GM15510 (cell line): ENCODE measurements at regions not wholly inside any gene's neighbourhood (a gene's known extent, or its start where the extent isn't known, plus 50 kb on each side); places are given as distances from the start of the nearest gene placed in this dataset.

ENCODE experiments used
- POLR2A ChIP-seq: IDR thresholded peaks from 3 replicates; pipeline ENCODE4 v1.6.1; 2011; ENCODE audit warnings: borderline replicate concordance; ENCODE audit not compliant: insufficient read length; ENCODE audit errors: extremely low read depth

DNA sequence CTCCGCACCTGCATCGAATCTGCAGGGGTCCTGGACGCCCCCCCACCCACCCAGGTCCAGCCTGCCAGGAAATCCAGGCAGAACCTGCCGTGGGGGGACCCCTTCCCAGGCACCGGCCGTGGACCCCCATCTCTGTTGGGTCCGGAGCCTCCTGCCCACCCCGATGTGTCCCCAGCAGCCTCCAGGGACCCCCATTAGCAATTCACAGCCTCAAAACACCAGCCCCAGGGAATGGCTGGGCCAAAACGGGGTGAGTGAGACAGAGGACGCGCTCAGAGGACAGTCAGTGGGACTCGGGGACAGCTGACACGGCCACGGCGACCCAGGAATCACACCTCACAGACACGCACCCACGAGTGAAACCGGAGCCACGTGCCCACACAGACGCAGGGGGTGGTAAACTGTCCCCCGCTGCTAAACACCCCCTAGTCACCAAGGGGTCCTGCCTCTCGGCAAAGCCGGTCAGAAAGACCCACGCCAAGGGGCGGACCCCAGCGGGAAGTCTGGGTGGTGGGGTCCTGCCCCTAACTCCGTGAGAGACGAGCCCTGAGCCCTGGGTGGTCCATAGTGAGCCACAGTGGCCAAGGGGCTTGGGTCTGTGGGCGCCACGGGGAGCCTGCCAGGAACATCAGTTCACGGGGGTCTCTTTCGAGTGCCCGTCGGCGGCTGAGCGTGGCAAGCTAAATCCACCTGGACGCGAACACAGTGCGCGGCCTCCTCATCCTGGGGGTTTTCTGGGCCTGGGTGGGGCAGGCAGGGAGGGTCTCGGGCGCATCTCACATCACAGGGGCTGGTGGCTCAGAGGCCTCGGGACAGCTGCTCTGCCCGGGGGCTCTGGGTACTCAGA, 126.5 kb upstream of the NKX1-1 start:
- TF ChIP-seq POLR2A: no peak

DNA sequence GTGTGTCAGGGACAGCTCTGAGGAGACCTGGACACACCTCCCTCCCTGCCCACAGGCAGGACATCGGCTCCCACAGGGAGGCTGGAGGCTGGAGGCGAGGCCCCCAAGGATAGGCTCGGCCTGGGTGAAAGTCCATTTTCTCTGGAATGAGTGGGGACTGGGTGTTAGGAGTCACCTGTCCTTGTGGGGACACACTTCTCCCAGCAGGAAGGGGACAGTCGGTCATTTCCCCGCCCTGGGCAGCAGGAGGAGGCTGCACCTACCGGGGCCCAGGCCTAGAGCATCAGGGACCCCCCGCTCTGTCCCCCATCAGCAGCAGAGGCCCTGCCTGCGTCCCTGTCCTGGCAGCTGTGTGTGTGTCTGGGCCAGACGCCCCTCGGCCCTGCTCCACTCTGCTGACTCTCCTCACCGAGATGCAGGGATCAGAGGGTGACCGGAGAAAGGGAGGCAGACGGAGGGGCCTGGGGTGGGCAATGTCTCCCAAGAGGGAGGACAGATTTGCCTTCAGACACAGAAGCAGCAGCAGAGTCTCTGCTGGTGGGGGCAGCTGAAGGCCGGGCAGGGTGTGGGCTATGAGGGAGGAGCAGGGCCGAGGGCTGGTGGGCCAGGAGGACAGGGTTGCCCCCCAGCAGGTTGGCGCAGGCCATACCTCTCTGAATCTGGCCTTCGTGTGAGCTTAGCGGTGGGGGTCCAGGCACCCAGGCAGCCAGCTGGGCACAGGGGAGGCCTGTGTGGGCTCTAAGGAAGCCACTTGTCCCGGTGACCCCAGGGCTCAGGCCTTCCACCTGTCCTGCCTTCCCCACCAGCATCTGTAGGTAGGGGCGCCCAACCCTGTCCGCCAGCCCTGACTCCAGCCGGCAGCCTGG, 125.7 kb upstream of the NKX1-1 start:
- TF ChIP-seq POLR2A: no peak

- no peak for TF ChIP-seq POLR2A
Measured at GRCh38 chr4:1530356-1530755, 124.1 kb upstream of the NKX1-1 start.

DNA sequence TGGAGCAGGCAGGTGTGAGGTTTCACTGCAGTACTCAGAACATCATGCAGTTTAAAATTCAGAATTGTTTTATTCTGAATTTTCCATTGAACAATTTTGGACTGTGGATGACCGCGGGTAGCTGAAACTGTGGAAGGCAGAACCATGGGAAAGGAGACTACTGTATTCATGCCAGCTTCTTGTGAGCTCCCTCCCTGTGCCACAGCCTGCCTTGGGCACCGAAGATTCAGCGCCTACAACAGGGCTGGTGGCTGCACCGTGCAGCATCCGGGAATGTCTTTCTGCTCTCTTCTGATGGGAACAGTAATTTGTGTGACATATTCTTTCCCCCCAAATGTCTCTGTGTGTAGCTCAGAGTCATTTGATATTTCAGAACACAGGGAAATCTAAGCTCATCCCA, 118.5 kb upstream of the NKX1-1 start:
- TF ChIP-seq POLR2A: no peak

DNA sequence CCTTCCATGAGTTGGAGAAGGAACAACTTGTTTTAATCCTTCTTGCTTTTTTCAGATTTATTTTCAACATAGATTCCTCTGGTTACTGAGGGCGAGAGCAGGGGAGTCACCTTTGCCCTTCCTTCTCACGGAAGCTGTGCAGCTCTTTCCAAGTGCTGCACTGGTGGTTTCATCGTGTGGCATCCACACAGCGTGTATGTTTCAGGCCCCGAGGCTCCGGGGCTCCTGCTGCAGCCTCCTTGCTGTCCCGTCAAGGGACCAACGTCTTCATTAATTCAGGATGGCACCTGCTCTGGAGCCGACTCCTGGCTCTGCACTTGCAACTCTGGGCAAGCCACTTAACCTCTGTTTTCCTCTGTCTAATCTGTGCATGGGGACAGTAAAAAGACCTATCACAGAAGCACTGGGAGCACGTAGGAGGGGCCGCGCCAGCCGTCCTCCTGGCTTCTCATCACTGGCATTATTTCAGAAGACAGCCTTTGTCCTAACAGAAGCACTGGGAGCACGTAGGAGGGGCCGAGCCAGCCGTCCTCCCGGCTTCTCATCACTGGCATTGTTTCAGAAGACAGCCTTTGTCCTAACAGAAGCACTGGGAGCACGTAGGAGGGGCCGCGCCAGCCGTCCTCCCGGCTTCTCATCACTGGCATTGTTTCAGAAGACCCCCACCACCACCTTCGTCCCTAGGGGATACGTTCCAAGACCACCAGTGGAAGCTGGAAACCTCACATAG, 117.8 kb upstream of the NKX1-1 start:
- TF ChIP-seq POLR2A: no peak

DNA sequence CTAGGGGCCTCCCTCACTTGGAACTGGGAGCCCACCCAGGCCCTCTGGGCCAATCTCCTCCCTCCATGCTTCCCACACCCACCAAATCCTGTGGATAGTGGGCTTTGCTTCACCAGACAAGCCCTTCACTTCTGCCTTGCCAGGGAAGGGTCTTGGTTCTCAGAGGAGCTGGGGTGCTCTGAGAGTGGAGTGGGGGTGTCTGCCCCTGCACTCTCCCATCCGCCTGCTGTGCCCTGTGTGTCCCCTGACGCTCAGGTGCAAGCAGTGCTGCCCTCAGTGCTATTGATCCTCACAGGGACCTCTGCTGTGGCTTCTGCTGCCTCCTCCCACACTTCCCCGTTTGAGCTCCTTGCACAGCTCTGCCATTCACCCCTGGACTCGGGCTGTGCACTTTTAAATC, 117.3 kb upstream of the NKX1-1 start:
- TF ChIP-seq POLR2A: no peak

- no peak for TF ChIP-seq POLR2A
Measured at GRCh38 chr4:1523033-1523432, 116.8 kb upstream of the NKX1-1 start.

GRCh38 chr4:1522606-1523005, 116.4 kb upstream of the NKX1-1 start:
- TF ChIP-seq POLR2A: no peak

- TF ChIP-seq POLR2A: no peak
Measured at GRCh38 chr4:1521821-1522361, 115.6 kb upstream of the NKX1-1 start.

DNA sequence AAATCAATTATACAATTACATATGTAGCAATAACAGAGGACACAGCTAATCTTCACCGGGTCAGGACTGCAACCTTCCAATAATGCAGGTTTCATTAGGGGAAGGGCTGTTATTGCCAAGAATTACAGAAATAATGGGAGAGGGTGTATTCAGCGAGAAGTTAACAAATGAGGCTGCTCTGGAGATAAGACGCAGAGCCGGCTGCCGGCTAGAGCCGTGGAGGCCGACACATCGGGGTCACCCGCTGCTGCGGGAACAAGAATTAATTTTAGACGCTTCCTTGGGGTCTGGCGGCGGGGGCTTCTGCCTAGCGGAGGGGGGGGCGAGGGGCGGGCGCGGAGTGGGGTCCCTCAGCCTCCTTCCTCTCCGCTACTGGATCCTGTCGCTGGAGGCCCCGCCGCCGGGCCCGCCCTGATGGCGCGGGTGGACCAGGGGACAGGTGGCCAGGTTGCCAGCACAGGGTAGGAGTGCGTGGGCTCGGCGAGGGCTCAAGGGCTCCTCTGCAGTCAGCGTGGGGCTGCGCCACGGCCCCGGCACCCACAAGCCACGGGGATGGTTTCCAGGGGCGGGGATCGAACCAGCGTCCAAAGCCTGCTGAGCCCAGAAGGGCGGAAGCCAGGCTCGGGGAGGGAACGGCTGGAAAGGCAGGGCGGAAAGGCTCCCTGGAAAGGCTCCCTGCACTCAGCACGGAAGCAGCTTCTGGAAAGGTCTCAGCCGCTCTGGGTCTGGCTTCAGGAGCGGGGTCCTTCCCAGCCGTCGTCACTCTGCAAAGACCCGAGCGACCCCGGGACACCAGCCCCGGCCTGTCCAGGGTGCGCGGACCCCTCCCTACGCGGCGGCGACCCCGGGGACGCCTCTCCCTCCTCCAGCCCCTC, 113.8 kb upstream of the NKX1-1 start:
- TF ChIP-seq POLR2A: no peak

DNA sequence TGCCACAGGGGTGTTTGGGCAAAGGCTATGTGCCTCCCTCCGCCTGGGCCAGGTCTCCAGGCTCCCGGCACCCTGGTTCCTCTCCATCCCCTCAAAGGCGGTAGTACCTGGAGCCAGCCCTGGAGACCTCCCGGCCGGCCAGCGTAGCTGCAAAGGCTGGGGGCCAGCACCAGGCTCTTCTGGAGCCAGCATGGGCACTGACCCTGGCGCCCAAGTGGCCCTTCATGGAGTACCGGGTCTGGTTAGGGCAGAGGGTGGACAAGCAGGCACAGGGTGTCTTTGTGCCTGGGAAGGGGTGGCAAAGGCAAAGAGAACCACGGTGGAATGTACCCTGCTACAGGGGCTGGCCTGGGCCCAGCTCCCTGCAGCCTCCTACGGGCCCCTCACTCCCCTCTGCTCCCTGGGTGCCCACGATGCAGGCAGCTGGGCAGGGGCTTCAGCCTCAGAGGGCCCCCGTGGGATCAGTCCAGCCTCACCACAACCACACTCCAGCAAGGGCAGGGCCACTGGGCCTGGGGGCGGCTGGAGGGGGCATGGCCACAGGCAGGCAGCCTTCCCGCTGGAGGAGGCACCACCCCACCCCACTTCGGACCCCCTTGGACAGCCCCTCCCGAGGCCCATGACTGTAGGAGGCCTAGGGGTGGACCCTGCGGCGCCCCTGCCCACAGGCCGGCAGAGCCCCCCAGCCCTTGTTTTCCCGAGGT, 112.9 kb upstream of the NKX1-1 start:
- no peak for TF ChIP-seq POLR2A

DNA sequence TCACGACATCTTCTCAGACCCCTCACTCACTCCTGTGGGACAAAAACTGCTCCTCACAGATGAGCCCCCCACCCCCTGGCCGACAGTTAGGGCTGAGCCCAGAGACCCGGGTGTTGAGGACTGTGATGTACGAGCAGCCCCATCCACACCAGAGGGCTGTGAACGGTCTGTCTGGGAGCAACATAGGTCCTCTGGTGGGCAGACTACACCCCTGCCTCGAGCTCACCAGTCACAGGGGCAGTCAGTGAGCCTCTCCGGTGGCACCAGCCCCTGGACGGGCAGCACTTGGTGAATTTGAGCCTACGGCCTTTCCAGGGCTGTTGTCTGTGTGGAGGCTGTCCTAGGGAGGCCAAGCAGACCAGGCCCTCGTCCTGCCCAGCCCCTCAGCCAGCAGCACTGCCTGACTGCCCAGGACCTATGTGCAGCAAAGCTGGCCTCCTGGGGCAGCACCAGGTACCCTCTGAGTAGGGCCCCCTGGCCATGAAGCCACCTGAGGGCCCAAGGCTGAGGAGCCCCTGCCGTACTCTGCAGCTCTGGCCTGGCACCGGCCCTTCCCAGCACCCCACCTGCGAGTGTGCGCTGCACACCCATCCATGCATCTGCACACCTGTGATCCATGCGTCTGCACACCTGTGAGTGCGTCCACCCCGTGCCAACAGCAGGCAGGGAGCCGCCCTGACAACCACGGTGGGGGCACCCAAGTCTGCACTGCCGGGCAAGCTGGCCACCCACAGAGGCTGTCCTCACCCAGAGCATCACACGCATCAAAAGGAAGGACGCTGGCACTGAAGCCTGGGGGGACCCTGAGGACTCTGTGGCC, 111.6 kb upstream of the NKX1-1 start:
- TF ChIP-seq POLR2A: no peak
